HCT116 (cell line): ENCODE measurements at regions not wholly inside any gene's neighbourhood (a gene's known extent, or its start where the extent isn't known, plus 50 kb on each side); places are given as distances from the start of the nearest gene placed in this dataset.

Experiments
- ATAC-seq: fragments of 200-7000 bp; cut with Tn5 transposase; 2 replicates; pipeline ENCODE4 v1.9.1; 2020; ENCODE audit warnings: mild to moderate bottlenecking, moderate library complexity
- BruUV-seq: library from RNA; stranded (reverse); fragments of 400-500 nt; replicated peaks from 2 replicates; lab custom pipeline; 2021; lab: Mats Ljungman, UMichigan
- CTCF ChIA-PET: fragments of 300-600 bp; sonication (Branson Sonifier 250); formaldehyde crosslinking; loops from one replicate; lab custom pipeline; 2021; ENCODE audit warnings: antibody characterized with exemption; lab: Charles Lee
- POLR2A ChIA-PET: fragments of 300-600, 350-600 bp; sonication (Branson Sonifier 250); formaldehyde crosslinking; loops from one replicate; lab custom pipeline; 2021; ENCODE audit warnings: antibody characterized with exemption; lab: Charles Lee
- RAD21 ChIA-PET, 2 experiments: fragments of 300-600 bp; sonication (Branson Sonifier 250); formaldehyde crosslinking; loops; one replicate each; lab custom pipeline; 2023; ENCODE audit warnings: low total read pairs in 2 of 2; ENCODE audit not compliant: uncharacterized antibody in 2 of 2, unreplicated experiment in 2 of 2, low non-redundant PET in 1 of 2; lab: Charles Lee
- DNase-seq: peaks from one replicate; pipeline ENCODE4 v3.0.0-alpha.2; 2010; ENCODE audit warnings: low read depth, low spot score
- H2AFZ ChIP-seq: fragments of 200-600 bp; shearing (Covaris generic), sonication (generic); 2 replicates; pipeline ENCODE4 v1.6.1; 2017; ENCODE audit warnings: low read depth, mixed run types, mixed read lengths, antibody characterized with exemption, low read length; ENCODE audit not compliant: poor library complexity, severe bottlenecking
- H3K27ac ChIP-seq: 2 replicates; pipeline ENCODE4 v1.5.1; 2012; ENCODE audit warnings: low read depth, low read length
- H3K27me3 ChIP-seq: fragments of 200-600 bp; sonication (generic); 2 replicates; pipeline ENCODE4 v1.6.1; 2016; ENCODE audit warnings: mixed run types, low read length, mixed read lengths; ENCODE audit not compliant: insufficient read depth
- H3K36me3 ChIP-seq, 2 experiments: fragments of 200-500 bp in 1 of 2; fragments of 200-600 bp in 1 of 2; sonication (Bioruptor generic) in 1 of 2; sonication (generic) in 1 of 2; 2 replicates each; pipeline versions ENCODE4 v1.5.1 to v1.6.1; 2014 to 2016; ENCODE audit warnings: low read length in 2 of 2, inconsistent platforms in 1 of 2, mixed read lengths in 1 of 2, mixed run types in 1 of 2; ENCODE audit not compliant: insufficient read depth in 2 of 2, control insufficient read depth in 1 of 2
- H3K4me1 ChIP-seq, 2 experiments: fragments of 200-600 bp in 1 of 2; sonication (generic) in 1 of 2; 2 replicates each; pipeline versions ENCODE4 v1.5.1 to v1.6.1; 2012 to 2017; ENCODE audit warnings: low read length in 2 of 2, inconsistent platforms in 1 of 2, mild to moderate bottlenecking in 1 of 2, mixed read lengths in 1 of 2, mixed run types in 1 of 2, moderate library complexity in 1 of 2; ENCODE audit not compliant: insufficient read depth in 2 of 2, control insufficient read depth in 1 of 2
- H3K4me2 ChIP-seq: fragments of 200-600 bp; sonication (generic); 2 replicates; pipeline ENCODE4 v1.6.1; 2017; ENCODE audit warnings: mixed run types, low read length, mixed read lengths
- H3K4me3 ChIP-seq, 2 experiments: fragments of 200-600 bp in 1 of 2; sonication (generic) in 1 of 2; replicated peaks in 1 of 2; 2 replicates each; pipeline ENCODE4 v1.5.1; 2011 to 2016; ENCODE audit warnings: low read length in 2 of 2, control low read depth in 1 of 2, low read depth in 1 of 2, mild to moderate bottlenecking in 1 of 2, mixed read lengths in 1 of 2, mixed run types in 1 of 2
- H3K79me2 ChIP-seq: fragments of 200-600 bp; sonication (generic); 2 replicates; pipeline ENCODE4 v1.6.1; 2017; ENCODE audit warnings: mild to moderate bottlenecking, mixed run types, low read length, moderate library complexity, mixed read lengths; ENCODE audit not compliant: insufficient read depth
- H3K9ac ChIP-seq: fragments of 200-600 bp; sonication (generic); 2 replicates; pipeline ENCODE4 v1.6.1; 2016; ENCODE audit warnings: low read length, mixed read lengths
- H3K9me2 ChIP-seq: fragments of 200-600 bp; sonication (generic), shearing (Covaris generic); 2 replicates; pipeline ENCODE4 v1.6.1; 2017; ENCODE audit warnings: mixed run types, mild to moderate bottlenecking, moderate library complexity; ENCODE audit not compliant: insufficient read depth
- H3K9me3 ChIP-seq, 2 experiments: fragments of 200-500 bp in 1 of 2; fragments of 200-600 bp in 1 of 2; sonication (Bioruptor generic) in 1 of 2; sonication (generic) in 1 of 2; 2 replicates each; pipeline ENCODE4 v1.6.1; 2014 to 2017; ENCODE audit warnings: low read length in 2 of 2, mixed read lengths in 2 of 2, inconsistent platforms in 1 of 2, low read depth in 1 of 2, mild to moderate bottlenecking in 1 of 2, mixed run types in 1 of 2, moderate library complexity in 1 of 2; ENCODE audit not compliant: control insufficient read depth in 1 of 2, insufficient read depth in 1 of 2
- H4K20me1 ChIP-seq: fragments of 200-600 bp; sonication (generic), shearing (Covaris generic); 2 replicates; pipeline ENCODE4 v1.6.1; 2017; ENCODE audit warnings: mixed run types, mild to moderate bottlenecking, moderate library complexity; ENCODE audit not compliant: insufficient read depth
- CBX3 ChIP-seq: IDR thresholded peaks from 2 replicates; pipeline ENCODE4 v1.6.1; 2012; ENCODE audit warnings: low read depth
- CEBPB ChIP-seq: IDR thresholded peaks from 2 replicates; pipeline ENCODE4 v1.6.1; 2012; ENCODE audit warnings: low read depth
- ELF1 ChIP-seq: IDR thresholded peaks from 2 replicates; pipeline ENCODE4 v1.6.1; 2012; ENCODE audit warnings: low read depth, borderline replicate concordance
- EZH2 ChIP-seq: fragments of 200-600 bp; sonication (generic); IDR thresholded peaks from 2 replicates; pipeline ENCODE4 v1.6.1; 2017; ENCODE audit warnings: antibody characterized with exemption, mixed run types
- FOSL1 ChIP-seq: IDR thresholded peaks from 2 replicates; pipeline ENCODE4 v1.6.1; 2012; ENCODE audit warnings: low read depth
- MAX ChIP-seq: IDR thresholded peaks from 2 replicates; pipeline ENCODE4 v1.6.1; 2012
- RAD21 ChIP-seq: IDR thresholded peaks from 2 replicates; pipeline ENCODE4 v1.6.1; 2012; ENCODE audit warnings: low read depth, mild to moderate bottlenecking
- REST ChIP-seq: IDR thresholded peaks from 2 replicates; pipeline ENCODE4 v1.6.1; 2012; ENCODE audit warnings: low read depth
- SP1 ChIP-seq: IDR thresholded peaks from 2 replicates; pipeline ENCODE4 v1.6.1; 2012; ENCODE audit warnings: low read depth
- SRF ChIP-seq: IDR thresholded peaks from 2 replicates; pipeline ENCODE4 v1.6.1; 2012; ENCODE audit warnings: low read depth
- TCF7L2 ChIP-seq: IDR thresholded peaks from 2 replicates; pipeline ENCODE4 v1.7.0; 2011; ENCODE audit warnings: borderline replicate concordance, inconsistent platforms; ENCODE audit not compliant: insufficient read depth, insufficient read length; ENCODE audit errors: extremely low read depth
- YY1 ChIP-seq: IDR thresholded peaks from 2 replicates; pipeline ENCODE4 v1.6.1; 2011; ENCODE audit warnings: low read length, low read depth, moderate library complexity, mild to moderate bottlenecking; ENCODE audit not compliant: insufficient replicate concordance; ENCODE audit errors: extremely low read depth
- ZBTB33 ChIP-seq: IDR thresholded peaks from 2 replicates; pipeline ENCODE4 v1.6.1; 2011; ENCODE audit warnings: mild to moderate bottlenecking, low read length, moderate library complexity; ENCODE audit not compliant: insufficient replicate concordance; ENCODE audit errors: extremely low read depth
- ZFX ChIP-seq: fragments of 450-650 bp; IDR thresholded peaks from 2 replicates; pipeline ENCODE4 v1.6.1; 2017
- intact Hi-C: fragments of 100-400 bp; cut with micrococcal nuclease; formaldehyde crosslinking; loops from 2 replicates; pipeline ENCODE4 v1.10.0; 2022

- ChIA-PET CTCF (no interaction called here), POLR2A (no interaction called here), RAD21 (no interaction called here)
- ATAC-seq (no peak), DNase-seq (no peak)
- H3K9ac ChIP-seq, result no peak overlapping the region
- no peaks in the 10 kb centered on the region for H3K36me3 ChIP-seq
- no peak overlapping the region for H3K4me2 ChIP-seq
- H4K20me1 ChIP-seq, result no peaks in the 10 kb centered on the region
- no TSS peak for BruUV-seq
- no peaks in the 10 kb centered on the region for H3K9me2 ChIP-seq
- H3K9me3 ChIP-seq, result no peaks in the 10 kb centered on the region
- TF ChIP-seq CEBPB (no peak), RAD21 (no peak), YY1 (no peak), ZFX (no peak), SP1 (no peak), CBX3 (no peak)
- H3K79me2 ChIP-seq, result no peaks in the 10 kb centered on the region
- H3K27me3 ChIP-seq, result peaks cover 37% of the 10 kb centered on the region
- intact Hi-C loops, result no loop called here
- H2AFZ ChIP-seq, result no peak overlapping the region
- H3K27ac ChIP-seq, result no peak overlapping the region
- peaks cover 0 to 4% of the 10 kb centered on the region in 2 experiments; a peak in 2 of 4 replicates for H3K4me1 ChIP-seq
- no peak overlapping the region for H3K4me3 ChIP-seq
These were observed 67.9 kb downstream of the TEX51 start for GRCh38 chr2:126966601-126967000.

DNA sequence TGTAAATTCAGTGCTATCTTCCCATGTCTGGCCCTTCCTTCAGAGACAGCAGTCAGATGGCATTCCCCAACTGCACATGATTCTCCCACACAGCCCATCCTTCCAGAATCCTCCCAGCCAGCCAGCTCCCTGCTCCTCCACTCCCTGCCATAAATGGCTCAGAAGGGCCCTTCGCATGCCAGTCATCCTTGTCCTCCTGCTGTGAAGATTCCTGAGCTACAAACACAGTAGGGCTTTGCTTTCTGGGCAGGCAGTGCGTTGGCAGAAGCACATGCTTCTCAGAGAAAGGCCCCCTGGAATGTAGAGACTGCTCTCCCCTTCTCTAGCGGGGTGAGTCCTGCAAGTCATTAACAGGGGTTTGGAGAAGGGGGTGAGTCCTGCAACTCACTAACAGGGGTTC is 71.9 kb downstream of the TEX51 start:
- TF ChIP-seq REST (no peak), EZH2 (no peak), FOSL1 (no peak), CEBPB (no peak), ELF1 (no peak), TCF7L2 (no peak), MAX (no peak), SRF (no peak), ZBTB33 (no peak), ZFX (no peak), YY1 (no peak)
- Histone ChIP-seq H3K36me3 (no peaks in the 10 kb centered on the region), H2AFZ (no peak overlapping the region), H3K4me2 (no peak overlapping the region), H3K9me2 (no peaks in the 10 kb centered on the region), H3K27ac (no peak overlapping the region), H3K9ac (no peak overlapping the region), H3K9me3 (no peaks in the 10 kb centered on the region), H3K27me3 (peaks cover 37% of the 10 kb centered on the region), H3K4me3 (no peak overlapping the region), H3K4me1 (peaks cover 2 to 12% of the 10 kb centered on the region in 2 experiments; a peak in 2 of 4 replicates), H3K79me2 (no peaks in the 10 kb centered on the region), H4K20me1 (no peaks in the 10 kb centered on the region)
- no peak for ATAC-seq
- intact Hi-C loops, result loop anchor here (2.0 to 10.0 kb wide), 3 partner anchors 196 to 443 kb away; no protein-coding TSS in a partner anchor
- CTCF ChIA-PET, result interaction anchor here (2.0 to 2.5 kb wide), 2 partner anchors 194 to 443 kb away, joined by 5 to 31 read pairs; no protein-coding TSS in a partner anchor
- POLR2A ChIA-PET, result no interaction called here
- RAD21 ChIA-PET, result no interaction called here
- DNase-seq, result no peak
- BruUV-seq, result no TSS peak
